Activated T-helper 2 cell treated with anti-CD3 and anti-CD28 coated beads, Interferon-gamma antibody, Interleukin-2, Interleukin-4, amounts not matched to agents 10 μg/mL and 5 μg/mL and 100 μg/mL, durations not matched to agents 14 hours and 24 hours and 36 hours (primary cell): ENCODE measurements at regions not wholly inside any gene's neighbourhood (a gene's known extent, or its start where the extent isn't known, plus 50 kb on each side); places are given as distances from the start of the nearest gene placed in this dataset.

Source experiments
- DNase-seq: peaks from one replicate; pipeline ENCODE4 v3.0.0; 2021; ENCODE audit warnings: low spot score
- H3K27ac Mint-ChIP-seq: one replicate; pipeline ENCODE4 v1.8.0; 2021; ENCODE audit warnings: mixed read lengths
- H3K27me3 Mint-ChIP-seq: one replicate; pipeline ENCODE4 v1.8.0; 2021; ENCODE audit warnings: low read depth, mixed read lengths
- H3K36me3 Mint-ChIP-seq: one replicate; pipeline ENCODE4 v1.8.0; 2021; ENCODE audit warnings: low read depth, mixed read lengths
- H3K4me1 Mint-ChIP-seq: one replicate; pipeline ENCODE4 v1.8.0; 2021; ENCODE audit warnings: low read depth, mixed read lengths
- H3K4me3 Mint-ChIP-seq: one replicate; pipeline ENCODE4 v1.8.0; 2021; ENCODE audit warnings: low read depth, mild to moderate bottlenecking, moderate library complexity, mixed read lengths
- H3K9me3 Mint-ChIP-seq: one replicate; pipeline ENCODE4 v1.8.0; 2021; ENCODE audit warnings: mixed read lengths
- intact Hi-C: fragments of 100-400 bp; cut with micrococcal nuclease; formaldehyde crosslinking; loops from one replicate; pipeline ENCODE4 v1.15.1; 2023

DNA sequence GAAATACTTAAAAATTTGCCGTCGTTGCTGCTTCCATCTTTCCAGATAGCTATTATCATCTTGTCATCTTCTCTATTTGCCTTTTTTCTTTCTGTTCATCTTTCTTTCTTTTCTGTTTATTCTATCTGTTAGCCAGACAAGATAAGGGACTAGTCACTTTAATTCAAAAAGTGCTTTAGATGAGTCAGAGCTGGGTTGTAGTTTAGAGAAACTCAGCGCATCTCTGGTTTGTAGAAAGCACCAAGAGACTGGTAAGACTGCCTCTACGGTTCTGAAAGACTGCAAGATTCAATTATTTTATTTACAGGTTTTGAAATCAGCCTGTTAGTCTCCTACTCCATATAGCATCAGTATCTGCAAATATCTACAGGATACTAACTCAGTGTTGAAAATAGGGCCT lies 562.8 kb upstream of the RIOK2 start:
- H3K9me3 Mint-ChIP-seq = no peaks in the 10 kb centered on the region
- no peaks in the 10 kb centered on the region for H3K36me3 Mint-ChIP-seq
- intact Hi-C loops = loop anchor here (2.0 kb wide), 1 partner anchor 47 kb away; no protein-coding TSS in a partner anchor
- H3K4me3 Mint-ChIP-seq = no peak overlapping the region
- H3K27me3 Mint-ChIP-seq = no peaks in the 10 kb centered on the region
- no peaks in the 10 kb centered on the region for H3K4me1 Mint-ChIP-seq
- no peak for DNase-seq
- no peak overlapping the region for H3K27ac Mint-ChIP-seq

DNA sequence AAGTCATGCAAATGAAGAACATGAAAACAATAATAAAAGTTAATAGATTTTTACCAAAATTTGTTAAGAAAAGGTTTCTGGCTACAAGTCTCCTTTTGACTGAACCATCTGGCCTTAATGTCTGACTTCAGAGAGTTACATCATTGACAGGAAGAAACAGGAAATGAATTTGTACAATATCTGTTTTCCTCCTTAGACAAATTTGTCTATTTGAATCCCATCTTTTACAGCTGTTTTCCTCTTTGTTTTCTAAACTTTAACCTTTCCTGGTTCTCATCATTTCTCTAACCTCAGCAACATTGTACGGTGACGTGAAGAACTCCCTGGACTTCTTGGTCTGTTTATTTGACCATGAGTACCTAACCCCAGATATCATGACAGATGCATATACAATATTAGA lies 567.5 kb upstream of the RIOK2 start:
- Mint-ChIP-seq H3K4me3 (no peak overlapping the region), H3K27ac (no peak overlapping the region), H3K9me3 (no peaks in the 10 kb centered on the region), H3K4me1 (no peaks in the 10 kb centered on the region), H3K27me3 (no peaks in the 10 kb centered on the region), H3K36me3 (no peaks in the 10 kb centered on the region)
- intact Hi-C loops = no loop called here
- DNase-seq = no peak

- intact Hi-C loops = no loop called here
- Mint-ChIP-seq H3K9me3 (no peaks in the 10 kb centered on the region), H3K27ac (no peak overlapping the region), H3K27me3 (no peaks in the 10 kb centered on the region), H3K36me3 (no peaks in the 10 kb centered on the region), H3K4me3 (no peak overlapping the region), H3K4me1 (no peaks in the 10 kb centered on the region)
- DNase-seq = no peak
Observed at GRCh38 chr5:97751540-97751939, 568.5 kb upstream of the RIOK2 start.

- Mint-ChIP-seq H3K36me3 (no peaks in the 10 kb centered on the region), H3K27me3 (no peaks in the 10 kb centered on the region), H3K4me3 (no peak overlapping the region), H3K9me3 (no peaks in the 10 kb centered on the region), H3K27ac (no peak overlapping the region), H3K4me1 (no peaks in the 10 kb centered on the region)
- DNase-seq = no peak
- intact Hi-C loops = no loop called here
Observed at GRCh38 chr5:97752871-97753270, 569.8 kb upstream of the RIOK2 start.

DNA sequence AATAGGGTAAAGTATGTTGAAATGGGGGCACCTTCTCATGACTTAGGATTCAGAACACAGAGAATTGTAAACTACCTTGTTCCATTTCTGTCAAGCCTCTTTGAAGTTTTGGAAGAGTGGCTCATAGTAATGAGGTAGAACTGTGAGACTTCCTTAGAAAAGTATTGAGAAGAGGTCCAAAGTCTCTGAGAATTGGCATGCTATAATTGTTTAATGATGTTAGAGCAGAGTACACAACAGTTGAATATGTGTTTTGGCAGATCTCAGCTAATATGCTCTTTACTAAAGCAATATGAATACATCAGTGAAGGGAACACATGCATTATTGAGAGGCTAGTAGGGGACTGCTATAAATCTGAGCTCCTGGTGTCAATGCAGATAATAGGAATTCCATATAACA lies 579.4 kb upstream of the RIOK2 start:
- no peaks in the 10 kb centered on the region for H3K36me3 Mint-ChIP-seq
- no peak for DNase-seq
- H3K27ac Mint-ChIP-seq = no peak overlapping the region
- H3K27me3 Mint-ChIP-seq = no peaks in the 10 kb centered on the region
- intact Hi-C loops = no loop called here
- H3K9me3 Mint-ChIP-seq = no peaks in the 10 kb centered on the region
- H3K4me3 Mint-ChIP-seq = no peak overlapping the region
- H3K4me1 Mint-ChIP-seq = no peaks in the 10 kb centered on the region

DNA sequence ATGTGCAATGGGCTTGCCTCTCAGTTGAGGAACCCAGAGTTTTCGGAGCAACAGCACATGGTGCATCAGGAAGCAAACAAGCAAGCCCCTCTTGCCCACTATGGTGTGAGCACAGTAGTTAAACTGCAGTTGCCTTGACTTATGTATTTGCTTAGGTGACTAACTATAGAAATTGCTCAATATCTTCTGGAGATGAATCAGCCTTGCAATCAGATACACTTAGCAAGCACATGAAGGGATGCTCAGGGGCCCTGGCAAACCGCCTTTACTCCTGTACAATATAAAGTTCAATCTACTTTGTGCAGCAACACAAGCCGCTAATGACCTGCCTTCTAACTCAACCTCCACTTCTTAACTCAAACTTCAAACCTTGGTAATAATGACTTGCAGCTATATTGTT lies 581.7 kb upstream of the RIOK2 start:
- no peak overlapping the region for H3K4me3 Mint-ChIP-seq
- H3K27me3 Mint-ChIP-seq = no peaks in the 10 kb centered on the region
- H3K36me3 Mint-ChIP-seq = no peaks in the 10 kb centered on the region
- intact Hi-C loops = no loop called here
- H3K9me3 Mint-ChIP-seq = no peaks in the 10 kb centered on the region
- no peak overlapping the region for H3K27ac Mint-ChIP-seq
- DNase-seq = no peak
- no peaks in the 10 kb centered on the region for H3K4me1 Mint-ChIP-seq

GRCh38 chr5:97778451-97778850 lies 595.4 kb upstream of the RIOK2 start:
- intact Hi-C loops = no loop called here
- H3K4me3 Mint-ChIP-seq = no peak overlapping the region
- H3K36me3 Mint-ChIP-seq = no peaks in the 10 kb centered on the region
- no peaks in the 10 kb centered on the region for H3K27me3 Mint-ChIP-seq
- DNase-seq = no peak
- H3K9me3 Mint-ChIP-seq = peaks cover 8% of the 10 kb centered on the region
- no peaks in the 10 kb centered on the region for H3K4me1 Mint-ChIP-seq
- no peak overlapping the region for H3K27ac Mint-ChIP-seq

- Mint-ChIP-seq H3K4me3 (no peak overlapping the region), H3K36me3 (no peaks in the 10 kb centered on the region), H3K9me3 (peaks cover 5% of the 10 kb centered on the region), H3K27ac (no peak overlapping the region), H3K4me1 (no peaks in the 10 kb centered on the region), H3K27me3 (no peaks in the 10 kb centered on the region)
- DNase-seq = no peak
- intact Hi-C loops = no loop called here
Observed at GRCh38 chr5:97788369-97788768, 605.3 kb upstream of the RIOK2 start.

GRCh38 chr5:97797994-97798451 lies 615.0 kb upstream of the RIOK2 start:
- H3K27me3 Mint-ChIP-seq = no peaks in the 10 kb centered on the region

GRCh38 chr5:97801461-97801860 lies 618.4 kb upstream of the RIOK2 start:
- intact Hi-C loops = no loop called here
- H3K4me3 Mint-ChIP-seq = no peak overlapping the region

More at GRCh38 chr5:97797994-97798451, 615.0 kb upstream of the RIOK2 start:
- Mint-ChIP-seq H3K36me3 (no peaks in the 10 kb centered on the region), H3K27ac (no peak overlapping the region), H3K4me3 (no peak overlapping the region), H3K9me3 (peaks cover 10% of the 10 kb centered on the region), H3K4me1 (no peaks in the 10 kb centered on the region)
- DNase-seq = no peak
- intact Hi-C loops = no loop called here

DNA sequence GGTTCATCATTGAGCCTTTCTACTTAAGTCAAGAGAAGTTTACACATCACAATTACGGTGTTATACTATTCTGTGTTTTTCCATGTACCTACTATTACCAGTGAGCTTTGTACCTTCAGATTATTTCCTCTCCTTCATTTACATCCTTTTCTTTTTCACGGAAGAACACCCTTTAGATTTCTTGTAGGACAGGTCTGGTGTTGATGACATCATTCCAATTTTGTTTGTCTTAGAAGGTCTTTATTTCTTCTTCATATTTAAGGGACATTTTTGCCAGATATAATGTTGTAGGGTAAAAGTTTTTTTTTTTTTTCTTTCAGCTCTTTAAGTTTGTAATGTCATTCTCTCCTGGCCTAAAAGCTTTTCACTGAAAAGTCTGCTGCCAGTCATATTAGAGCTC lies 637.1 kb upstream of the RIOK2 start:
- Mint-ChIP-seq H3K4me3 (no peak overlapping the region), H3K27me3 (no peaks in the 10 kb centered on the region), H3K4me1 (no peaks in the 10 kb centered on the region), H3K36me3 (no peaks in the 10 kb centered on the region), H3K27ac (no peak overlapping the region), H3K9me3 (peaks cover 7% of the 10 kb centered on the region)
- DNase-seq = no peak
- intact Hi-C loops = no loop called here

More at GRCh38 chr5:97801461-97801860, 618.4 kb upstream of the RIOK2 start:
- Mint-ChIP-seq H3K36me3 (no peaks in the 10 kb centered on the region), H3K27me3 (no peaks in the 10 kb centered on the region), H3K4me1 (no peaks in the 10 kb centered on the region), H3K27ac (no peak overlapping the region), H3K9me3 (peaks cover 16% of the 10 kb centered on the region)
- no peak for DNase-seq

DNA sequence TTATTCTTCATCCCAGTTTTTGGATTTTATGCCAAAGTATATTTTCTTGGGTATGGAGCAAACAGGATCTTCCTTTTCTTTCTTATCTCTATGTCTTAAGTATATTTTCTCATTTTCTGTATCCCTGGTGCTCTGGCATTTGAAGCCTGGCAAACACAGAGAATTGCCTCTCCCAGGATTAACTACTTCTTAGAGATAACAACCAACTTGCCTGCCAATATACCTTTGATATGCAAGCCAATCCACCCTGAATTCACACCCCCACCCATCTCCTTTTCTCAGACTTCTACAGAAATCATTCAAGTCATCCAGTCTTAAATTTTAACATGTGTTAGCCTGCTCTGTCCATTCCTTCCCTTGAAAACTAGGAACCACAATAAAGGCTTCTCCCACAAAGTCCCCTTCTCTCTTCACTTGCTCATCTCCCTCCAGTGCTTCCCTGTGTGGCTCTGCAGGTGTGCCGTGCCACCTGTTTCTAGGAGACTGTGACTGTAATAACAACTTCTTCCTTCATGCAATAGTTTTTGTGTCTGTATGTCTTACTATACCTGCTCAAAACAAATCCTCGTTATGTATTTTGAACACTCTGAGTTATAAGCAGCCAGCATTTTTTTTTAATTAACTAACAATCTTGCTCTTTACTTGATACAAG lies 649.7 kb upstream of the RIOK2 start:
- no peak for DNase-seq
- H3K27me3 Mint-ChIP-seq = peaks cover 2% of the 10 kb centered on the region
- intact Hi-C loops = no loop called here
- H3K27ac Mint-ChIP-seq = no peak overlapping the region
- H3K36me3 Mint-ChIP-seq = no peaks in the 10 kb centered on the region
- H3K4me3 Mint-ChIP-seq = no peak overlapping the region
- H3K9me3 Mint-ChIP-seq = no peaks in the 10 kb centered on the region
- H3K4me1 Mint-ChIP-seq = no peaks in the 10 kb centered on the region

DNA sequence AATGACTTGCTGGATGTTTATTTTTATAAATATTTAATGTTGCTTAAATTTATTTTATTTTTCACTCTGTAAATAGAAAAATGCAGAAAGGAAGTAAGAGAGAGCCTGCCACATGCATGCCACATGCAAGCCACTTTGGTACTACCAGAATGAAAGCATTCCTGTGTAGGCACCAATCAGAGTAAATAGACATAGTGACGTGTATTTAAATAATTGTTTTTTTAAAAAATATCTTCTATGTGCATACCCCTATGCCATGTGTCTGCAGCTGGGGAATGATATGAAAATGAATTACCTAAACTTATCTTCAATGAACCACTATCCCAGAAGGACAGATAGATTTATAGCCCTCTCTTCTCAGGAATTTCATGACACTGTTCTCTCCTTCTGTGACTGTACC lies 651.5 kb upstream of the RIOK2 start:
- no peaks in the 10 kb centered on the region for H3K36me3 Mint-ChIP-seq
- no peak overlapping the region for H3K27ac Mint-ChIP-seq
- DNase-seq = no peak
- H3K27me3 Mint-ChIP-seq = peaks cover 2% of the 10 kb centered on the region
- no peaks in the 10 kb centered on the region for H3K9me3 Mint-ChIP-seq
- peaks cover 4% of the 10 kb centered on the region for H3K4me1 Mint-ChIP-seq
- H3K4me3 Mint-ChIP-seq = no peak overlapping the region
- intact Hi-C loops = no loop called here

DNA sequence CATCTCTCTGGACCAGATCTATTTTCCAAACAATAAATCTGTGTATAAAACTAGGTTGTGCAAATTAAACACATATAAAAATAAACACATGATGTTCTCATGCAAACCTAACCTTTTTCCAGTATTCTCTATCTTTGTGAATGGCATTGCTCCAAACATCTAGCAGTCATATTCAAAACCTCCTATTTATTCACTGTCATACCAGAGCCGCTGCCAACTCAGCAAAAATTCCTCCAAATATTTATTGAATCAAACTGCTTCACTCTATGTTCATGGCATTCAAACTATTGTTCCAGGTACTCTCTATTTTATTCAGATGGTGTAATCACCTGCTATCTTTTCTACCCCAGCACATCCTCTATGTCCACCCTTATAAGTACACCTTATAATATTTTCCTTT lies 652.1 kb upstream of the RIOK2 start:
- peaks cover 2% of the 10 kb centered on the region for H3K27me3 Mint-ChIP-seq
- H3K4me3 Mint-ChIP-seq = no peak overlapping the region
- H3K4me1 Mint-ChIP-seq = peaks cover 4% of the 10 kb centered on the region
- no peaks in the 10 kb centered on the region for H3K9me3 Mint-ChIP-seq
- intact Hi-C loops = no loop called here
- H3K36me3 Mint-ChIP-seq = no peaks in the 10 kb centered on the region
- no peak overlapping the region for H3K27ac Mint-ChIP-seq
- no peak for DNase-seq
